Suprapubic skin (tissue), 4 donors: ENCODE measurements at regions not wholly inside any gene's neighbourhood (a gene's known extent, or its start where the extent isn't known, plus 50 kb on each side); places are given as distances from the start of the nearest gene placed in this dataset.
"Not testable (repeated sequence)": the region's sequence is repeated elsewhere in the genome, so short reads cannot be mapped to it uniquely, and the experiment has no call there.

Experiments used
- EP300 ChIP-seq: sonication (generic); formaldehyde crosslinking; IDR thresholded peaks from one replicate; pipeline ENCODE4 v1.6.1; 2017; ENCODE audit warnings: antibody characterized with exemption
- POLR2A ChIP-seq, 2 donors: fragments of 450-650 bp; IDR thresholded peaks; one replicate each; pipeline ENCODE4 v1.6.1; 2017; ENCODE audit warnings: antibody characterized with exemption in 2 of 2, mild to moderate bottlenecking in 2 of 2, moderate library complexity in 2 of 2
- POLR2AphosphoS5 ChIP-seq, 3 donors: sonication (generic); formaldehyde crosslinking; IDR thresholded peaks; one replicate each; pipeline ENCODE4 v1.6.1; 2017; ENCODE audit warnings: antibody characterized with exemption in 3 of 3
- TF ChIP-seq, protein P1 (sequence below), 2 donors: fragments of 200-600 bp in 1 of 2; fragments of 450-650 bp in 1 of 2; sonication (generic) in 1 of 2; IDR thresholded peaks; one replicate each; pipeline ENCODE4 v1.5.1; 2016 to 2019; ENCODE audit warnings: antibody characterized with exemption in 2 of 2, mild to moderate bottlenecking in 1 of 2, moderate library complexity in 1 of 2

DNA sequence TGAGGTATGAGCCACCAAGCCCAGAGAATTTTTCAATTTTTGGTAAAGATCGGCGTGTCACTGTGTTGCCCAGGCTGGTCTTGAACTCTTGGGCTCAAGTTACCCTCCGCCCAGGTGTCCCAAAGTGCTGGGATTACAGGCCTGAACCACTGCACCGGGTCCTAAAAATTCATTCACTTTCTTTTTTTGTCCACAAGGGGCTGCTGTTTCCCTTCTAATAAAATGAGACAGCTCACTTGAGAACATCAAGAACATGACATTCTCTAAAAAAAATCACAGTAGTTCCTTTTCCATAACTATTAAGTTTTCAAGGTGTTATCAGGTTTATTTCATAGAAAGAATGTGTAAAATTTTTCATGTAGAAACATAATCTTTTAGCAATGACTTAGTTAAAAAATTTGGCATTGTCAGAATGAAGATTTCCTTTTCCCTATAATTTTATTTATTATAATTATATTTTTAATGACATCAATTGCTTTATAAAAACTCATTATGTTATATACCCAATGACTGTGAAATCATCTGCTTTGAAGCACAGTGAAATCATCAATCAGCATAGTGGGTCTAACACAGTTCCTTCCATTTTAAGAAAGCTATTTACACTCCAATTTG is 1723.8 kb upstream of the DEFB115 start:
- TF ChIP-seq, protein P1, sequence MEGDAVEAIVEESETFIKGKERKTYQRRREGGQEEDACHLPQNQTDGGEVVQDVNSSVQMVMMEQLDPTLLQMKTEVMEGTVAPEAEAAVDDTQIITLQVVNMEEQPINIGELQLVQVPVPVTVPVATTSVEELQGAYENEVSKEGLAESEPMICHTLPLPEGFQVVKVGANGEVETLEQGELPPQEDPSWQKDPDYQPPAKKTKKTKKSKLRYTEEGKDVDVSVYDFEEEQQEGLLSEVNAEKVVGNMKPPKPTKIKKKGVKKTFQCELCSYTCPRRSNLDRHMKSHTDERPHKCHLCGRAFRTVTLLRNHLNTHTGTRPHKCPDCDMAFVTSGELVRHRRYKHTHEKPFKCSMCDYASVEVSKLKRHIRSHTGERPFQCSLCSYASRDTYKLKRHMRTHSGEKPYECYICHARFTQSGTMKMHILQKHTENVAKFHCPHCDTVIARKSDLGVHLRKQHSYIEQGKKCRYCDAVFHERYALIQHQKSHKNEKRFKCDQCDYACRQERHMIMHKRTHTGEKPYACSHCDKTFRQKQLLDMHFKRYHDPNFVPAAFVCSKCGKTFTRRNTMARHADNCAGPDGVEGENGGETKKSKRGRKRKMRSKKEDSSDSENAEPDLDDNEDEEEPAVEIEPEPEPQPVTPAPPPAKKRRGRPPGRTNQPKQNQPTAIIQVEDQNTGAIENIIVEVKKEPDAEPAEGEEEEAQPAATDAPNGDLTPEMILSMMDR (IDR thresholded peaks at IDR 0.05): not testable (repeated sequence)
- not testable (repeated sequence) for TF ChIP-seq POLR2AphosphoS5 (IDR thresholded peaks at IDR 0.05); EP300; POLR2A (IDR thresholded peaks at IDR 0.05)
